ENCODE measurements at regions not wholly inside any gene's neighbourhood (a gene's known extent, or its start where the extent isn't known, plus 50 kb on each side); places are given as distances from the start of the nearest gene placed in this dataset.

GRCh38 chr3:193793123-193793522 lies 200.1 kb downstream of the OPA1 start:
- TF ChIP-seq POLR2A (IDR thresholded peaks at IDR 0.05; ENCODE audit: low read depth) = no peak
- no peak for TF ChIP-seq POLR2AphosphoS5 (IDR thresholded peaks at IDR 0.05)
- no peak for TF ChIP-seq CTCF (IDR thresholded peaks at IDR 0.05)
- TF ChIP-seq EP300 (IDR thresholded peaks at IDR 0.05) = no peak
